Effector CD8-positive, alpha-beta T cell (primary cell): ENCODE measurements at regions not wholly inside any gene's neighbourhood (a gene's known extent, or its start where the extent isn't known, plus 50 kb on each side); places are given as distances from the start of the nearest gene placed in this dataset.
"Not testable (repeated sequence)": the region's sequence is repeated elsewhere in the genome, so short reads cannot be mapped to it uniquely, and the experiment has no call there.

Experiments used
- DNase-seq: peaks from one replicate; lab custom pipeline; 2025; lab: John Stamatoyannopoulos, UW

- DNase-seq, result not testable (repeated sequence)
These were observed 138.5 kb downstream of the OR2B2 start for GRCh38 chr6:27773542-27774263.

DNA sequence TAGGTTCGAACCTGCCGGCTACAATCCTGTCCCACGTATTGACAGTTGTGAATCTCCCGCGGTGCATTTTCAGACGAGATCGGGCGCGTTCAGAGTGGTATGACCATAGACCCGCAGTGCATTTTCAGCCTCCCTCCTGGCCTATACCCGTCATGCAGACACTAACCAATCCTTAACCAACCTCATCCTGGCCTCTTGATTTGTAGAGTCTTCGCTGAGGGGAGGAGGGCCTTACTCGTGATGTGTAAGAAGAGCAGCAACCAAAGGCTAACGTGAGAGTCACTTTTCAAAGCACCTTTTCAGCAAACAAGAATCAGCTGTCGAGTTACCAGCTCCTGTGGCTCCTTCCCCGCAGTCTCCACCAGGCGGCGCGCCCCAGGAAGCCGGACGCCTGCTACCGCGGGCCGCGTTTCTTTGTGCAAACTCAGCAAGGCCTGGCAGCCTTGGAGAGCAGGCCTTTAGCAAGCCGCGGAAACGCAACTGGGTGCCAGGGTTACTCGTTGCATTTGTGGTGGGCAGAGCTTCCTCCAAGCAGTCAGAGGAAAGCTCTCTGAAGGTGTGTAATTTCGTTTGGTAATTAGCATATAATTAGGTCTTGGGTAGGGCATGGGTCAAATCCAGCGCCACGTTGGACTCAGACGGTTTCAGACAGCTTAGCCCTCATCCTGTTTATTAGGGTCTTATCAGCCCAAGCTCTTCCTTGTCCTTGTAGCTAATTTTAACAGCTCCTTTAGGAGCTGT, 139.8 kb downstream of the OR2B2 start:
- DNase-seq, result peak; percentile 70

DNA sequence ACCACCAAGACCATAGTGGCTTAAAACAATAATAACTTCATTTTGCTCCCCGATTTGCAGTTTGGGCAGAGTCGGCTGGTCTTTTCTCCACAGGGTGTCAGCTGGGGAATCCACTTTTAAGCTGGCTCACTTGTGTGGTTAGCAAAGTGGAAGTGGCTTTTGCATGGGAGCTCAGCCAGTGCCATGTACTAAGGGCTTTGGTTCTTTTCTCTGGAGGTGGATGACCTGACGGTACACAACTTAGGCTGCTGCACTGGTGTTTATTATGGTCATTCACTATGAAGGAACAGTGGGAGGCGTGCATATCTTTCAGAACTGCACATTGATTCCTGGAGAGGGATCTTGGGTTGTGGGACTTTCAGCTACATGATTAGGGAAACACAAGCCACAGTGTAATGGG, 141.0 kb downstream of the OR2B2 start:
- DNase-seq, result no peak

DNA sequence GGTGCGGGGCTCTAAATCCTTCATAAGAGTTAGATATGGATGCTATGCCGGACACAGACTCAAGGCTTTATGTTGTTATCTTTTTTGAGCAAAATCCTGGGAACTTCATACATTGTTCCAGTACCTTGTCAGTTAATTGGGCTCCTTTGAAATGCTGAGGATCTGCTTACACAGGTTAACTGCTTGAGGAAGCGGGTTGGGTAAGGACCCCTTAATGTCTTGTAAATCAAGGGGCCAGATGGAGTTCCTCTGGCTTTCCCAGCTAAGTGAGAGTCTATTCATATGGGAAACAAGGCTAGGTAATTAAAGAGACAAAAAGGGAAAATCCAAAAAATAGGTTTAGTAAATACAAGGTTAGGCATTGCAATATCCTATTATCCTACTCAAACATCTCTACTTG, 141.5 kb downstream of the OR2B2 start:
- no peak for DNase-seq

DNA sequence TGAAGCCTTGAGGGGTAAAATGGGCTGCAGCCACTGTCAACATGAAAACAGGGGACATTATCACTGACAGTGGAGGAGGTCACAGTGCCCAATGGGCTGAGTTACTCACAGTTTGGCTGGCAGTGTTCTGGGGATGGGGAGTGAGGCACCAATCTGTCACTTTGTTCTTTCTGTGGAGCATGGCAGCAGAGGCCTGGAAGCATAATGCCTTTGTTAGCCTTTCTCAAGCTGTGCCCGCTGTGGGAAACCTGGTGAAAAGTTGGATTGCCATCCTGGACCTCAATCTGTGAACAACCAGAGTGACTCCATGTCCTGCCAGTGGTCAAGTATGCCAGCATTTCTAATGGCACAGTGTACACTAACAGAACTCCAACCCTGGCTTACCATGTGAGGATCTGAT, 143.6 kb downstream of the OR2B2 start:
- DNase-seq, result no peak

GRCh38 chr6:27767851-27768250, 144.3 kb downstream of the OR2B2 start:
- no peak for DNase-seq

GRCh38 chr6:27766405-27766804, 145.8 kb downstream of the OR2B2 start:
- no peak for DNase-seq

GRCh38 chr6:27765028-27765590, 147.1 kb downstream of the OR2B2 start:
- DNase-seq, result no peak

DNA sequence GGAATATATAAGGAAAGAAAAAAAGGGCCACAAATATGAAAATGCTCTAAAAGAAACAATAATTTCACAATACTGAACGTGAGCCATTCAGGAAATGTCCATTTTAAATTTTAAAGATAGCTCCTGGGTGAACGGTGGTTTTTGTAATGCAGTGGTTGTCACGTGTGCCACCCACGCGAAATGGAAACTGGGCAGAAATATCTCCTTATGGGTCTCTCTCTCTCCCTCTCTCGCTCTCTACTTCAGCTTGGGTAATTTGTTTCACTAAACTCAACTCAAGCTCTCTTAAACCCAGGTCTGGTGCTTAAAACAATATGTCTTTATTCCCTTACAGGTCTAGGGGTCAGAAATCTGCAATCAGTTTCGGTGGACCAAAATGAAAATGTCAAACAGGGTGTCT, 150.8 kb downstream of the OR2B2 start:
- DNase-seq, result no peak

GRCh38 chr6:27760464-27760863, 151.7 kb downstream of the OR2B2 start:
- no peak for DNase-seq

GRCh38 chr6:27759930-27760329, 152.3 kb downstream of the OR2B2 start:
- no peak for DNase-seq

- no peak for DNase-seq
These were observed 153.7 kb downstream of the OR2B2 start for GRCh38 chr6:27758491-27758890.

DNA sequence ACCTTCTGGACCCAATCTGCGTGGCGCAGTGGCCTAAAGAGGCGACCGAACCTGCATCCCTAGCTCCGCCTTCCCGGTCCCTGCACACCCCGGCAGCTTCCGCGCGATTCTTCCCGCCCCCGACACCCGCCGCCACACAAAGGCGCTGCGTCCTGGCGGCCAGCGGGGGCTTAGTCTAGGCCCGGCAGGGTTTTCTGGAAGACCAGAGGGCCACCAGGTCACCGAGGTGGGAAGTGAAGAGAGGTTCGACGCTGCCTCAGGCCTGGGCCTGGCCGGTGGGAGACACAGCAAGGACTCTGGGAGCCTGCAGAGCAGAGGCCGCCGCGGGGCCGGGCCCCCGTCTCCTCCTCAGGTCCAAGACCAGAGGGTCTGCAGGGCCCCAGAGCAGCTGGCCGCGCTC, 154.9 kb downstream of the OR2B2 start:
- DNase-seq, result peak; percentile 41

GRCh38 chr6:27755768-27756167, 156.4 kb downstream of the OR2B2 start:
- DNase-seq, result no peak

- DNase-seq, result no peak
These were observed 157.8 kb downstream of the OR2B2 start for GRCh38 chr6:27754408-27754782.

GRCh38 chr6:27753668-27754407, 158.4 kb downstream of the OR2B2 start:
- DNase-seq, result peak; percentile 53

GRCh38 chr6:27752038-27752885, 159.9 kb downstream of the OR2B2 start:
- peak; percentile 11 for DNase-seq

GRCh38 chr6:27748661-27749060, 163.5 kb downstream of the OR2B2 start:
- DNase-seq, result no peak

DNA sequence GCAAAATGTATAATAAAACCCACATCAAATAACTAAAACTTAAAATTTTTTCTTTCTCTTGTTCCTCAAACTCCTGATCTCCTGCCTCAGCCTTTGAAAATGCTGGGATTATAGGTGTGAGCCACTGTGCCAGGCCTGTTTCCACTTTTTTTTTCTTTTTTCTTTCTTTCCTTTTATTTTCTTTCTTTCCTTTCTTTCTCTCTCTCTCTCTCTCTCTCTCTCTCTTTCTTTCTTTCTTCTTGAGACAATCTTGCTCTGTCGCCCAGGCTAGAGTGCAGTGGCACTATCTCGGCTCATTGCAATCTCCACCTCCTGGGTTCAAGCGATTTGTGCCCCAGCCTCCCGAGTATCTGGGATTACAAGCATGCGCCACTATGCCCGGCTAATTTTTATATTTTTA, 164.6 kb downstream of the OR2B2 start:
- no peak for DNase-seq

DNA sequence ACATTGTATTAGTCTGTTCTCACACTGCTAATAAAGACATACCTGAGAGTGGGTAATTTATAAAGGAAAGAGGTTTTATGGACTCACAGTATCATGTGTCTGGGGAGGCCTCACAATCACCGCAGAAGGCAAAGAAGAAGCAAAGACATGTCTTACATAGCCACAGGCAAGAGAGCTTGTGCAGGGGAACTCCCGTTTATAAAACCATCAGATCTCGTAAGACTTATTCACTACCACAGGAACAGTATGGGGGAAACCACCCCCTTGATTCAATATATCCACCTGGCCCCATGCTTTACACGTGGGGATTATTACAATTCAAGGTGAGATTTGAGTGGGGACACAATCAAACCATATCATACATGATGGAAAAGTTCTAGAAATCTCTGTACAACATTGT, 165.3 kb downstream of the OR2B2 start:
- DNase-seq, result not testable (repeated sequence)

DNA sequence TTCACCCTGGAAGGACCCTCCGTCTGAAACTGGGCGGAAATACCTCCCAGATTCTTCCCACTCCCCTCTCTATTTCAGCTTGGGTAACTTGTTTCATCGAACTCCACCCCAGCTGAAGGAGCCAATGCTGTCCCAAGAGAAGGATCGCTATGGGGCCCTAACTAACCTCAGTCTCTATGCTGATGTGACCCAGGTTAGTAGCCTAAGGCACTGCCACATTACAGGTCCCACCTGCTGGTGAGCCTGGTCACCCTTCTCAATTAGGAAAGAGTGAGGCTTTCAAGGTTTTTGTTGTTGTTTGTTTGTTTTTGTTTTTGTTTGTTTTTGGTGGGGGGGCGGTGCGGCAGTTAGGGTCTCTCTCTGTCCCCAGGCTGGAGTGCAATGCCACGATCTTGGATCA, 168.4 kb downstream of the OR2B2 start:
- DNase-seq, result no peak
